ENCODE measurements at regions not wholly inside any gene's neighbourhood (a gene's known extent, or its start where the extent isn't known, plus 50 kb on each side); places are given as distances from the start of the nearest gene placed in this dataset.

GRCh38 chr12:76216585-76217472 lies 131.4 kb downstream of the BBS10 start:
- ATAC-seq = peak in 1 of 2 donors; percentile 74
- no peaks in the 10 kb centered on the region for H3K27me3 ChIP-seq (ENCODE audit: low read depth)
- no peak for DNase-seq
- no peak overlapping the region for H3K27ac ChIP-seq
- no peaks in the 10 kb centered on the region for H3K9me3 ChIP-seq
- intact Hi-C loops (cut with DNase I) = no loop called here
- H3K36me3 ChIP-seq = no peaks in the 10 kb centered on the region
- H3K4me1 ChIP-seq = no peaks in the 10 kb centered on the region
- no peak overlapping the region for H3K4me3 ChIP-seq
- TF ChIP-seq, protein P1, sequence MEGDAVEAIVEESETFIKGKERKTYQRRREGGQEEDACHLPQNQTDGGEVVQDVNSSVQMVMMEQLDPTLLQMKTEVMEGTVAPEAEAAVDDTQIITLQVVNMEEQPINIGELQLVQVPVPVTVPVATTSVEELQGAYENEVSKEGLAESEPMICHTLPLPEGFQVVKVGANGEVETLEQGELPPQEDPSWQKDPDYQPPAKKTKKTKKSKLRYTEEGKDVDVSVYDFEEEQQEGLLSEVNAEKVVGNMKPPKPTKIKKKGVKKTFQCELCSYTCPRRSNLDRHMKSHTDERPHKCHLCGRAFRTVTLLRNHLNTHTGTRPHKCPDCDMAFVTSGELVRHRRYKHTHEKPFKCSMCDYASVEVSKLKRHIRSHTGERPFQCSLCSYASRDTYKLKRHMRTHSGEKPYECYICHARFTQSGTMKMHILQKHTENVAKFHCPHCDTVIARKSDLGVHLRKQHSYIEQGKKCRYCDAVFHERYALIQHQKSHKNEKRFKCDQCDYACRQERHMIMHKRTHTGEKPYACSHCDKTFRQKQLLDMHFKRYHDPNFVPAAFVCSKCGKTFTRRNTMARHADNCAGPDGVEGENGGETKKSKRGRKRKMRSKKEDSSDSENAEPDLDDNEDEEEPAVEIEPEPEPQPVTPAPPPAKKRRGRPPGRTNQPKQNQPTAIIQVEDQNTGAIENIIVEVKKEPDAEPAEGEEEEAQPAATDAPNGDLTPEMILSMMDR (IDR thresholded peaks at IDR 0.05) = no peak

GRCh38 chr12:76208129-76208528 lies 123.6 kb upstream of the NAP1L1 start:
- TF ChIP-seq, protein P1 (IDR thresholded peaks at IDR 0.05) = no peak
- no peaks in the 10 kb centered on the region for H3K4me1 ChIP-seq
- peaks cover 4% of the 10 kb centered on the region for H3K9me3 ChIP-seq
- H3K4me3 ChIP-seq = no peak overlapping the region
- intact Hi-C loops (cut with DNase I) = no loop called here
- ATAC-seq (no peak), DNase-seq (no peak)
- H3K36me3 ChIP-seq = no peaks in the 10 kb centered on the region
- H3K27ac ChIP-seq = no peak overlapping the region
- no peaks in the 10 kb centered on the region for H3K27me3 ChIP-seq (ENCODE audit: low read depth)

DNA sequence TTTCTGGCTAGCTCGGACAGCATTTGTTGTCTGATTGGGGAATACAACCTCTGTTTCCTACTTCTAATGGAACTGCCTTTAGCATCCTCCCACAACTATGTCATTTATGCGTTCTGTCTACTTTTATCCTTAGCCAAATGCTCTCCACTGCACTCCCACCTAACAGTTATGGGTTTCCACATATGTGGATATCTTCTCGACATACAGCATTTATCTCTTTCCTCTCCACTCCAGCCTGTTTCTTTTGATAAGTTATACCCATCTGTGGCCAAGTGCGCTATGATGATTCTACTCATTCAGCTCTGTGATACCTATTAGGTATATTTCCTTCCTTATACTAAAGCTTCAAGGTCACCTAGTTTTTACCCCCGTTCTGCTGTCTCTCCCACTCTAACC lies 122.2 kb upstream of the NAP1L1 start:
- Histone ChIP-seq H3K9me3 (peaks cover 4% of the 10 kb centered on the region), H3K36me3 (no peaks in the 10 kb centered on the region), H3K4me3 (no peak overlapping the region), H3K27me3 (ENCODE audit: low read depth) (no peaks in the 10 kb centered on the region), H3K4me1 (no peaks in the 10 kb centered on the region), H3K27ac (no peak overlapping the region)
- ATAC-seq = no peak
- TF ChIP-seq, protein P1 (IDR thresholded peaks at IDR 0.05) = no peak
- intact Hi-C loops (cut with DNase I) = no loop called here
- DNase-seq = no peak

DNA sequence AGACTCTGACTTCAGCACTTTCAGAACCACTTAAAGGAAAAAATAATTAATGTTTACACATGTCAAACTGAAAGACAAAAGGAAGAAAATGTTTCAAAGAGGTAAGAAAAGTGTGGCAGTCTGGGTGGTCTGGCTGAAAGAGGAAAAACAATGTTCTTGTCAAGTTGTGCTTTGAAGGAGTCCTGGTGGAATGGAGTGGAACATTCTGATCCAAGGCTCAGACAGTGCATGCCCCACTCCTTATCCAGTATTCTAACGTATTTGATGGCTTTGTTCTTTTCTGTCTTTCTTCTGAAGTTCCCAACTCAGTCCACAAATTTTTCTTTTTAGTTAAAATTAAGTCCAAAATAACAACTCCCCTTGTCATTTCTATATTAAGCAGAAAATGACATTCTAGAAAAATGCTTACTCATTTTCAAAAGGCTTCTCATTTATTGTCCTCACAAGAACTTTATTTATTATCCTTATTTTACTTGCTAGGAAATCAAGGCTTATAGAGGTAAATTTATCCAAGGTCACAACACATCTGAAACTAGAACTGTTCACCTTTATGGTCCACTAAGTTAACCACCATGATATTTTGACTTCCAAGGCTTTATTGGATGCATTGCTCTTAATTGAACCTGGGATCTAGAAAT lies 121.7 kb upstream of the NAP1L1 start:
- Histone ChIP-seq H3K27ac (no peak overlapping the region), H3K9me3 (peaks cover 4% of the 10 kb centered on the region), H3K27me3 (ENCODE audit: low read depth) (no peaks in the 10 kb centered on the region), H3K4me3 (no peak overlapping the region), H3K36me3 (no peaks in the 10 kb centered on the region), H3K4me1 (no peaks in the 10 kb centered on the region)
- intact Hi-C loops (cut with DNase I) = no loop called here
- TF ChIP-seq, protein P1 (IDR thresholded peaks at IDR 0.05) = no peak
- ATAC-seq = no peak
- no peak for DNase-seq

- Histone ChIP-seq H3K27me3 (ENCODE audit: low read depth) (no peaks in the 10 kb centered on the region), H3K9me3 (peaks cover 25% of the 10 kb centered on the region), H3K27ac (no peak overlapping the region), H3K36me3 (no peaks in the 10 kb centered on the region), H3K4me3 (no peak overlapping the region), H3K4me1 (no peaks in the 10 kb centered on the region)
- DNase-seq (no peak), ATAC-seq (no peak)
- intact Hi-C loops (cut with DNase I) = no loop called here
- TF ChIP-seq, protein P1 (IDR thresholded peaks at IDR 0.05) = no peak
These were observed 118.1 kb upstream of the NAP1L1 start for GRCh38 chr12:76202621-76203020.
